Suprapubic skin (tissue), 4 donors: ENCODE measurements at regions not wholly inside any gene's neighbourhood (a gene's known extent, or its start where the extent isn't known, plus 50 kb on each side); places are given as distances from the start of the nearest gene placed in this dataset.

Experiments used
- EP300 ChIP-seq: sonication (generic); formaldehyde crosslinking; IDR thresholded peaks from one replicate; pipeline ENCODE4 v1.6.1; 2017; ENCODE audit warnings: antibody characterized with exemption
- POLR2AphosphoS5 ChIP-seq, 3 donors: sonication (generic); formaldehyde crosslinking; IDR thresholded peaks; one replicate each; pipeline ENCODE4 v1.6.1; 2017; ENCODE audit warnings: antibody characterized with exemption in 3 of 3
- TF ChIP-seq, protein P1 (sequence below), 2 donors: fragments of 200-600 bp in 1 of 2; fragments of 450-650 bp in 1 of 2; sonication (generic) in 1 of 2; IDR thresholded peaks; one replicate each; pipeline ENCODE4 v1.5.1; 2016 to 2019; ENCODE audit warnings: antibody characterized with exemption in 2 of 2, mild to moderate bottlenecking in 1 of 2, moderate library complexity in 1 of 2

DNA sequence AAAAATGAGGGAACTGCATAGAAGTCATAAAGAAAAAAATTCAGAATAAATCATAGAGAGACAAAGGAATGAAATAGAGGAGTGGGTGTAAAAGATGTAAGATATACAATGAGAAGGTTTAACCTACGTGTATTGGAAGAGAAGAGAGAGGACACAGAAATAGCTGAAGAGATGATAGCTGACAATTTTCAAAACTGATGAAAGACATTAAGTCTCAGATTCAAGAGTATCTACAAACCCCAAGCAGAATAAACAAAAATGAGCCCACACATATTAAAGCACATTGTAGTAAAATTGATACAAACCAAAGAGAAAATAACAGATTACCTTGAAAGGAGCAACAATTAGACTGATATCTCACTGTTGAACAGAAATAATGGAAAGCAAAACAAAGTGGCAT lies 107.9 kb upstream of the PRNP start:
- TF ChIP-seq EP300 (no peak), POLR2AphosphoS5 (IDR thresholded peaks at IDR 0.05) (no peak)
- TF ChIP-seq, protein P1, sequence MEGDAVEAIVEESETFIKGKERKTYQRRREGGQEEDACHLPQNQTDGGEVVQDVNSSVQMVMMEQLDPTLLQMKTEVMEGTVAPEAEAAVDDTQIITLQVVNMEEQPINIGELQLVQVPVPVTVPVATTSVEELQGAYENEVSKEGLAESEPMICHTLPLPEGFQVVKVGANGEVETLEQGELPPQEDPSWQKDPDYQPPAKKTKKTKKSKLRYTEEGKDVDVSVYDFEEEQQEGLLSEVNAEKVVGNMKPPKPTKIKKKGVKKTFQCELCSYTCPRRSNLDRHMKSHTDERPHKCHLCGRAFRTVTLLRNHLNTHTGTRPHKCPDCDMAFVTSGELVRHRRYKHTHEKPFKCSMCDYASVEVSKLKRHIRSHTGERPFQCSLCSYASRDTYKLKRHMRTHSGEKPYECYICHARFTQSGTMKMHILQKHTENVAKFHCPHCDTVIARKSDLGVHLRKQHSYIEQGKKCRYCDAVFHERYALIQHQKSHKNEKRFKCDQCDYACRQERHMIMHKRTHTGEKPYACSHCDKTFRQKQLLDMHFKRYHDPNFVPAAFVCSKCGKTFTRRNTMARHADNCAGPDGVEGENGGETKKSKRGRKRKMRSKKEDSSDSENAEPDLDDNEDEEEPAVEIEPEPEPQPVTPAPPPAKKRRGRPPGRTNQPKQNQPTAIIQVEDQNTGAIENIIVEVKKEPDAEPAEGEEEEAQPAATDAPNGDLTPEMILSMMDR (IDR thresholded peaks at IDR 0.05), result no peak
